NCI-H128 (cell line): ENCODE measurements at regions not wholly inside any gene's neighbourhood (a gene's known extent, or its start where the extent isn't known, plus 50 kb on each side); places are given as distances from the start of the nearest gene placed in this dataset.
"Not testable (repeated sequence)": the region's sequence is repeated elsewhere in the genome, so short reads cannot be mapped to it uniquely, and the experiment has no call there.

Experiments
- DNase-seq: peaks from one replicate; lab custom pipeline; 2025; ENCODE audit not compliant: unreplicated experiment; lab: John Stamatoyannopoulos, UW

DNA sequence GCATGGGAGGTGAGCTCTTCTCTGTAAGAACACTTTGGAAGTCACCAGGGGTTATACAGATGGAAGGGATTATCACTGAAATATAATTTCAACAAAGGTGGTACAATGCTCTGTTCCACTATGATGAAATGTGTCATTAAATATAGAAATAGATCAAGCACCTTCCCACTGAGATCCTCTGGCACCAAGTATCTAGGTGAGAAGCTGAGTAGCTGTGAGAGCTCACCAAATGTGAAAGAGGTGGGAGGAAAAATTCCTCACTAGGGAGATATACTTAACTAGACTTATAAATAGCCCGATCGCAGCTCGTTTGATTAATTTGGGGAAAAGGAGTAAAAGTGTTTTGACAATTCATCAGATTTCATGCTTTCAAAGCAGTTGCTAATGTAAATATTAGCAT lies 247.6 kb downstream of the SMAD2 start:
- no peak for DNase-seq

DNA sequence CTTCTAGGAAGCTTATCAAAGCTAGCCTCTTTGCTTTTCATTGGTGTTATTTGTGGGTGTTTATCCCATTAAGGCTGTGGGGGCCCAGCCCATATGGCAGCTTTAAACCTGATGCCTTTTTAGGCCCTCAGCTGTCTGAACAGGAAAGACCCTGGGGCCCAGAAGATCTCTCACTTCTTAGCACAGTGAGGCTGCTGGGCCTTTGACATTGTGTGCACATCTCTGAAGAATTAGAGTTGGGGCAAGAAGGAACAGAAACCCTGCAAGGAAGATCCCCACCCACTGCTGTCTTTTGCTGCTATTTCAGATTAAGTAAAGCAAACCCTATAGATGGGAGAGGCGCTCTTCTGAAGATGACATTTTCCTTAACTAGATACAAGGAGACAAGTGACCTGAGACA lies 250.0 kb downstream of the SMAD2 start:
- no peak for DNase-seq

GRCh38 chr18:47679864-47680263 lies 250.6 kb downstream of the SMAD2 start:
- no peak for DNase-seq

- DNase-seq: no peak
These were observed 252.5 kb downstream of the SMAD2 start for GRCh38 chr18:47677952-47678351.

- DNase-seq: no peak
These were observed 260.6 kb downstream of the SMAD2 start for GRCh38 chr18:47669815-47670214.

GRCh38 chr18:47658498-47658897 lies 272.0 kb downstream of the SMAD2 start:
- DNase-seq: no peak

DNA sequence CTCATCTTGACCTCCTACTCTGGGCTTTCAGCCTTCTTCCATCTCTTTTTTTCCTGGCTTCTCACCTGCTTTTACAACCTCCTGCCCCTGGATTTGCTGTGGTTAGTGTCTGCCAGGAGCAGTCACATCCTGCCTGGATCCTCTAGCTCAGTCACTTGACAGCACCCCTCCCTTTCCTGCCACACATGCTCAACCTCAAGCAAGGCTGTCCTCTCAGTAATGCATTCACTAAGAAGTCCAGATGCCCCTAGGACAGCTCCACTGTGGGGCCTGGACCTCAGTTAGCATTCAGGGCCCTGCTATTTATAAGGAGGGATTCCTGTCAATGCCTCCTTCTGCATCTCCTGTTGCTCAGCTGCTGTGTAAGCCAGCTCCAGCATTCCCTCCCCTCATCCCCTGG lies 275.5 kb downstream of the SMAD2 start:
- no peak for DNase-seq

DNA sequence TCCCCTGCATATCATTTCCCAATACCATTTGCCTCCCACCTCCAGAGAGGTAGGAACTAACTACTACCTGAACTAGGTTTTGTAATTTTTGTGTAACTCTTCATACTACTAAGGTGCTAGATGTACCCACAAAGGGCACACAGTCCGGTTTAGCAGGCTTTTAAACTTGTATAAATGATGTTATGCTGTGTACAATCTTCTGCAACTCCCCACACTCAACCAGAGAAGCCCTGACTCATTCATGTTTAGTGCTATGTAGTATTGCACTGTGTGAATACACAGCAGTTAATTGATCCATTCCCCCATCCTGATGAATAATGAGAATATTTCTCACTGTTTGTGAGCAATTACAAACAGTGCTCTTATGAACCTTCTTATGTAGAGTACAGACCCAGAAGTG lies 285.6 kb downstream of the SMAD2 start:
- DNase-seq: no peak

DNA sequence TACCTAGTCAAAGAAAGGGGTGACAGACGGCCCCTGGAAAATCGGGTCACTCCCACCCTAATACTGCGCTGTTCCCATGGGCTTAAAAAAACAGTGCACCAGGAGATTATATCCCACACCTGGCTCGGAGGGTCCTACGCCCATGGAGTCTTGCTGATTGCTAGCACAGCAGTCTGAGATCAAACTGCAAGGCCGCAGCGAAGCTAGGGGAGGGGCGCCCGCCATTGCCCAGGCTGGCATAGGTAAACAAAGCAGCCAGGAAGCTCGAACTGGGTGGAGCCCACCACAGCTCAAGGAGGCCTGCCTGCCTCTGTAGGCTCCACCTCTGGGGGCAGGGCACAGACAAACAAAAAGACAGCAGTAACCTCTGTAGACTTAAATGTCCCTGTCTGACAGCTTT lies 292.9 kb downstream of the SMAD2 start:
- not testable (repeated sequence) for DNase-seq

DNA sequence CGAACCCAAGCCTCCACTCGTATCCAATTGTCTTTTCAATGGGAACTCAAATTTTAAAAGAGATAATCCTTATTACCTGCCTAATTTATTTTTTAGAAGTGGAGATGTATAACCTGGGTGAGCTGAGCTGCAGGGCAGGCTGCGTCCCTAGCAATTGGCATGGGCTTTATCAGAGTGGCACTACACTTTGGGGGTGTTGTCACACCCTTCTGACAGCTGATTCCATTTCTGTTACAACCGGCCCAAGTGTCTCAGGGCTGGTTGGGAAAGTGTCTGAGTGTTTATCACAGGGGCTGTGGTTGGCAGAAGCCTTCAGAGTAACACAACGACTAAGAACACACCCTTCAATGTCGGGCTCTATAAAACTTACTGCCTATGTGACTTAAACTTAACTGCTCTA lies 295.0 kb downstream of the SMAD2 start:
- DNase-seq: no peak

DNA sequence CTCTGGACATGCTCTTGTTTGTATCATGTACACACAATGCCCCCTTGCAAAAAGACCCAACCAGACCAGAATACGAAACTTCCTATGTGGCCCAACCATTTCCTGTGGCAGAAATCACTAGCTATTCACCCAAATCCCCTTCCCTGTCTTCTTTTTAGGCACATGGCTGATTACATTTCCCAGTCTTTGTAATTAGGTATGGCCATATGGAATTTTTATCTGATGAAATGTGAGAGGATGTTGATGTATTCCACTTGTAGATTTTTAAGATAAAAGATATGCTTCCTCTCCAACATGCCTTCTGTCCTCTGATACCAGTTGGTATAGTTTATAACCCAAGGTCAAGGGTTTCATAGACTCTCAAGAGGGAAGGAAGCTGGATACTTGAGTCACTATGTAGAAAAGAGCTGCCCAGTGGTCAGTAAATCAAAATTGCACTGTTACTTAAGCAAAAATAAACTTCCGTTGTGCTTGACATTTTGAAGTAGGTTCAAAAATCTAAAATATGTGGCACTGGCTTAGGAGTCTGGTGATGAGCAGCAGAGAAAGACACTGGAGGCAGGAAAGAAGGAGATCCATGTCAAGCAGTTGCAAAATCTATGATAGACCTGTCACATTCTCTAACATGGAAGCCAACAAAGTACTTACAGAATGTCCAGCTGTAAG lies 297.4 kb downstream of the SMAD2 start:
- no peak for DNase-seq

- no peak for DNase-seq
These were observed 301.6 kb downstream of the SMAD2 start for GRCh38 chr18:47628893-47629292.

- no peak for DNase-seq
These were observed 302.1 kb downstream of the SMAD2 start for GRCh38 chr18:47628240-47628781.

DNA sequence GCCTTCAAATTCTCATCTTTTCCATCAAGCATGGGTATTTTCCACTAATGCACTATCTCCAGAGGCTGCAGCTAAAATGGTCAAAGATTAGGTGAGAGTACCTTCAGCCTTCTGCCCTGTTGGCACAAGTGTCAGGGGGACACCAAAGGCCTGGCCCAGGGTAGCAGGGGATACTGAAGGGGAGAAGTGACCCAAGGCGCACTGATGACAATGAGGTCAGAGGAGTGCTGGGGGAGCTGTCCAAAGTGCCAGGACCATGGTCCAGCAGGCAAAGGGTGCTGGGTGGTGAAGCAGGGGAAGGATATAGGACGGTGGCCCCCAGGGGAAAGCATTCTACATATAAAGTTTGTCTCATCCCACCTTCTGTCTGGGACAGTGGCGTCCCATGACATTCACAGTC lies 303.4 kb downstream of the SMAD2 start:
- DNase-seq: no peak

GRCh38 chr18:47619771-47620448 lies 310.5 kb downstream of the SMAD2 start:
- DNase-seq: no peak

DNA sequence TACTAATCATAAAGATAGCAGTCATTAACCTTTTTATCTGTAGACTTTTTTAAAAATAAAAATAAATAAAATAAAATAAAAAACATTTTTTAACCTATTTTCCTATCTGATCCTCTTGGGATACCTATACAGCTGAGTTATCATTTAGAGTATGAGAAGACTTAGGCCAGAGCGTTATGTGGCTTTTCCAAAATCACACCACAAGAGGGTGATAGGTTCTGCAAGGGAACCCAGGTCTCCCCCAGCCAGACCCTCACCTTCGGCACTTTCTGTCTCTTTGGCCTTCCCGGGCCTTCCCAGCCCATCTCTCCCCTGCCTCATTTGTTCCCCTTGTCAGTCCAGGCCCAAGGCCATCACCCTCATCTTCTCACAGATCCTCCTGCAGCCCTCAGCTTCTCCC lies 311.7 kb downstream of the SMAD2 start:
- DNase-seq: no peak

- DNase-seq: no peak
These were observed 315.4 kb downstream of the SMAD2 start for GRCh38 chr18:47615043-47615442.

DNA sequence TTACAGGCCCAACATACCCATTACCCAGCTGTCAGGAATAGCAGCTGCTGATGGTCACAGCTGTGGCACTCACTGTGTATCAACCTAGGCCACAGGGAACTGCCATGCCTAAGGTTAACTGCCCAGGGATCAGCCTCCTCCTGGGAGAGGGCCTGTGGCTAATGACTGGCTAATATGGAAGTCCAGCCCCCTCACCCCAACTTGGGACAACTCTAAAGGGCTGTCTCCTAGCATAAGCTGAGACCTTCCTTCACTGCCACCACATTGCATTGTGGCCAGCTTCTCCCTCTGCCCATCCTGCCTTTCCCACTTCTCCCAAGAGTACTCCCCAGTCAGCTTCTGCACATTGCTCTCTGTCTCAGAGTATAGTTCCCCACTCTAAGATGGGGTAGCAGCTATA lies 316.5 kb downstream of the SMAD2 start:
- no peak for DNase-seq

GRCh38 chr18:47611649-47612048 lies 318.8 kb downstream of the SMAD2 start:
- DNase-seq: no peak

DNA sequence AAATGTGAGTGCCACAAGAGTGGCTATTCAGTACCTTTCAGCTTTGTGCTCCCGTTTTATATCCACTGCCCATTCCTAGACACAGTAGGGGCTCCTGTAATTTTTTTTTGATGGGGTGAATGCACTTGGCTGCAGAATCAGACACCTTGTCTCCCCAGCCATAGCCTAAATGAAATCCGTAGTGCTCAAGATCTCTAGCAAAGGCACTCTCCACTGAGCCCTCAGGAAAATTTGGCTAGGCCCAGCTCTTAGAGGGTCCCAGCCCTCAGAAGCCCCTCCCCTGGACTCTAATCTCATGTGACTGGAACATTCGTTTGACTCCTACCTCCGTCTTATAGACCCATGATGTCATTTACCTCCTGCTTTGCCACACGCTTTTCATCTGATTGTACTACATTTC lies 323.9 kb downstream of the SMAD2 start:
- no peak for DNase-seq

DNA sequence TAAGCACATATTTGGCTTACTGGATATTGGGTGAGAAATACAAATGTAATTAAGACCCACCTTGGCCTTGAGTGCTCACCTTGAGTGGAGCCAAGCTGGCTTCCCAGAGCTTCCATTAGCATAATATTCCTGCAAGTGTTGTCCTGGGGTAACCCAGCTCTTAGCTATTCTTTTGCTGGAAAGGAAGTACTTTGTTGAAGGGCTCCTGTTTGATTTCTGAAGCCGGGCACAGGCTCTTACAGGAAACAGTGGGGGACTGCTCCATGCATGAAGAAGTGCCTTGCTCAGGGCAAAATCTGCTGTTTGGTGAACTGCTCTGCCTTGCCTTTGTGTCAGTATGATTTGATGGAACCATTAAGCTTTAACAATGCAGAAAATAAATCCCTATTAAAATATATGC lies 325.4 kb downstream of the SMAD2 start:
- DNase-seq: no peak

- no peak for DNase-seq
These were observed 326.4 kb downstream of the SMAD2 start for GRCh38 chr18:47604021-47604420.

GRCh38 chr18:47603158-47603557 lies 327.3 kb downstream of the SMAD2 start:
- DNase-seq: no peak
